ENCODE measurements at regions not wholly inside any gene's neighbourhood (a gene's known extent, or its start where the extent isn't known, plus 50 kb on each side); places are given as distances from the start of the nearest gene placed in this dataset.

- 93% methylated on average over 18 of the region's 19 CpGs for WGBS
- Histone ChIP-seq H3K9me3 (ENCODE audit: insufficient read depth, low read depth, low read length) (no peaks in the 10 kb centered on the region), H3K36me3 (ENCODE audit: insufficient read depth, low read length) (no peaks in the 10 kb centered on the region), H3K27me3 (ENCODE audit: insufficient read depth, low read length) (no peaks in the 10 kb centered on the region), H3K27ac (ENCODE audit: low read depth, low read length) (no peak overlapping the region), H3K4me1 (ENCODE audit: insufficient read depth, low read length) (no peaks in the 10 kb centered on the region), H3K4me3 (ENCODE audit: low read length) (no peak overlapping the region), H3K9ac (ENCODE audit: low read depth, low read length) (no peak overlapping the region)
Measured at GRCh38 chr22:46091277-46091977, 58.9 kb upstream of the PPARA start.

- Histone ChIP-seq H3K4me3 (ENCODE audit: low read length) (no peak overlapping the region), H3K9ac (ENCODE audit: low read depth, low read length) (no peak overlapping the region), H3K9me3 (ENCODE audit: insufficient read depth, low read depth, low read length) (no peaks in the 10 kb centered on the region), H3K27me3 (ENCODE audit: insufficient read depth, low read length) (no peaks in the 10 kb centered on the region), H3K4me1 (ENCODE audit: insufficient read depth, low read length) (no peaks in the 10 kb centered on the region), H3K36me3 (ENCODE audit: insufficient read depth, low read length) (no peaks in the 10 kb centered on the region), H3K27ac (ENCODE audit: low read depth, low read length) (no peak overlapping the region)
- 95% methylated on average over 13 of the region's 13 CpGs for WGBS
Measured at GRCh38 chr22:46092011-46092410, 58.3 kb upstream of the PPARA start.

- Histone ChIP-seq H3K4me3 (ENCODE audit: low read length) (no peak overlapping the region), H3K27ac (ENCODE audit: low read depth, low read length) (no peak overlapping the region), H3K27me3 (ENCODE audit: insufficient read depth, low read length) (no peaks in the 10 kb centered on the region), H3K4me1 (ENCODE audit: insufficient read depth, low read length) (no peaks in the 10 kb centered on the region), H3K9me3 (ENCODE audit: insufficient read depth, low read depth, low read length) (no peaks in the 10 kb centered on the region), H3K36me3 (ENCODE audit: insufficient read depth, low read length) (no peaks in the 10 kb centered on the region), H3K9ac (ENCODE audit: low read depth, low read length) (no peak overlapping the region)
- WGBS = 90% methylated on average over 21 of the region's 21 CpGs
Measured at GRCh38 chr22:46092670-46093410, 57.5 kb upstream of the PPARA start.

GRCh38 chr22:46093796-46094195, 56.5 kb upstream of the PPARA start:
- Histone ChIP-seq H3K9ac (ENCODE audit: low read depth, low read length) (no peak overlapping the region), H3K27me3 (ENCODE audit: insufficient read depth, low read length) (no peaks in the 10 kb centered on the region), H3K27ac (ENCODE audit: low read depth, low read length) (no peak overlapping the region), H3K4me1 (ENCODE audit: insufficient read depth, low read length) (no peaks in the 10 kb centered on the region), H3K9me3 (ENCODE audit: insufficient read depth, low read depth, low read length) (no peaks in the 10 kb centered on the region), H3K4me3 (ENCODE audit: low read length) (no peak overlapping the region), H3K36me3 (ENCODE audit: insufficient read depth, low read length) (no peaks in the 10 kb centered on the region)
- 87% methylated on average over 5 of the region's 5 CpGs for WGBS

- Histone ChIP-seq H3K36me3 (ENCODE audit: insufficient read depth, low read length) (no peaks in the 10 kb centered on the region), H3K9ac (ENCODE audit: low read depth, low read length) (no peak overlapping the region), H3K4me1 (ENCODE audit: insufficient read depth, low read length) (no peaks in the 10 kb centered on the region), H3K27ac (ENCODE audit: low read depth, low read length) (no peak overlapping the region), H3K9me3 (ENCODE audit: insufficient read depth, low read depth, low read length) (no peaks in the 10 kb centered on the region), H3K27me3 (ENCODE audit: insufficient read depth, low read length) (no peaks in the 10 kb centered on the region), H3K4me3 (ENCODE audit: low read length) (no peak overlapping the region)
- WGBS = 95% methylated on average over 8 of the region's 8 CpGs
Measured at GRCh38 chr22:46094676-46095075, 55.6 kb upstream of the PPARA start.

GRCh38 chr22:46096051-46096450, 54.3 kb upstream of the PPARA start:
- Histone ChIP-seq H3K4me3 (ENCODE audit: low read length) (no peak overlapping the region), H3K36me3 (ENCODE audit: insufficient read depth, low read length) (no peaks in the 10 kb centered on the region), H3K4me1 (ENCODE audit: insufficient read depth, low read length) (no peaks in the 10 kb centered on the region), H3K27me3 (ENCODE audit: insufficient read depth, low read length) (no peaks in the 10 kb centered on the region), H3K9me3 (ENCODE audit: insufficient read depth, low read depth, low read length) (no peaks in the 10 kb centered on the region), H3K9ac (ENCODE audit: low read depth, low read length) (no peak overlapping the region), H3K27ac (ENCODE audit: low read depth, low read length) (no peak overlapping the region)
- WGBS = 86% methylated on average over 9 of the region's 9 CpGs

- no peak overlapping the region for H3K27ac ChIP-seq (ENCODE audit: low read depth, low read length)
- no peak overlapping the region for H3K4me3 ChIP-seq (ENCODE audit: low read length)
- H3K9me3 ChIP-seq (ENCODE audit: insufficient read depth, low read depth, low read length) = no peaks in the 10 kb centered on the region
- H3K4me1 ChIP-seq (ENCODE audit: insufficient read depth, low read length) = no peaks in the 10 kb centered on the region
- no peak overlapping the region for H3K9ac ChIP-seq (ENCODE audit: low read depth, low read length)
- H3K36me3 ChIP-seq (ENCODE audit: insufficient read depth, low read length) = no peaks in the 10 kb centered on the region
- no peaks in the 10 kb centered on the region for H3K27me3 ChIP-seq (ENCODE audit: insufficient read depth, low read length)
- WGBS = 95% methylated on average over 14 of the region's 14 CpGs
Measured at GRCh38 chr22:46096706-46097230, 53.6 kb upstream of the PPARA start.

- no peak overlapping the region for H3K9ac ChIP-seq (ENCODE audit: low read depth, low read length)
- H3K36me3 ChIP-seq (ENCODE audit: insufficient read depth, low read length) = no peaks in the 10 kb centered on the region
- 90% methylated on average over 12 of the region's 13 CpGs for WGBS
- no peaks in the 10 kb centered on the region for H3K4me1 ChIP-seq (ENCODE audit: insufficient read depth, low read length)
- H3K27ac ChIP-seq (ENCODE audit: low read depth, low read length) = no peak overlapping the region
- H3K4me3 ChIP-seq (ENCODE audit: low read length) = no peak overlapping the region
- no peaks in the 10 kb centered on the region for H3K27me3 ChIP-seq (ENCODE audit: insufficient read depth, low read length)
- no peaks in the 10 kb centered on the region for H3K9me3 ChIP-seq (ENCODE audit: insufficient read depth, low read depth, low read length)
Measured at GRCh38 chr22:46097268-46097900, 52.9 kb upstream of the PPARA start.

- no peaks in the 10 kb centered on the region for H3K27me3 ChIP-seq (ENCODE audit: insufficient read depth, low read length)
- no peaks in the 10 kb centered on the region for H3K9me3 ChIP-seq (ENCODE audit: insufficient read depth, low read depth, low read length)
- no peak overlapping the region for H3K9ac ChIP-seq (ENCODE audit: low read depth, low read length)
- H3K27ac ChIP-seq (ENCODE audit: low read depth, low read length) = no peak overlapping the region
- WGBS = 86% methylated on average over 31 of the region's 31 CpGs
- no peaks in the 10 kb centered on the region for H3K4me1 ChIP-seq (ENCODE audit: insufficient read depth, low read length)
- no peaks in the 10 kb centered on the region for H3K36me3 ChIP-seq (ENCODE audit: insufficient read depth, low read length)
- no peak overlapping the region for H3K4me3 ChIP-seq (ENCODE audit: low read length)
Measured at GRCh38 chr22:46098525-46099475, 51.5 kb upstream of the PPARA start.

- H3K9me3 ChIP-seq (ENCODE audit: insufficient read depth, low read depth, low read length) = no peaks in the 10 kb centered on the region
- no peak overlapping the region for H3K27ac ChIP-seq (ENCODE audit: low read depth, low read length)
- no peaks in the 10 kb centered on the region for H3K4me1 ChIP-seq (ENCODE audit: insufficient read depth, low read length)
- H3K36me3 ChIP-seq (ENCODE audit: insufficient read depth, low read length) = no peaks in the 10 kb centered on the region
- 88% methylated on average over 4 of the region's 4 CpGs for whole genome bisulfite sequencing
- H3K27me3 ChIP-seq (ENCODE audit: insufficient read depth, low read length) = no peaks in the 10 kb centered on the region
- no peak overlapping the region for H3K9ac ChIP-seq (ENCODE audit: low read depth, low read length)
- H3K4me3 ChIP-seq (ENCODE audit: low read length) = no peak overlapping the region
Measured at GRCh38 chr22:46099740-46100139, 50.6 kb upstream of the PPARA start.

Data from HUES64 (cell line).